ENCODE measurements at regions not wholly inside any gene's neighbourhood (a gene's known extent, or its start where the extent isn't known, plus 50 kb on each side); places are given as distances from the start of the nearest gene placed in this dataset.

DNA sequence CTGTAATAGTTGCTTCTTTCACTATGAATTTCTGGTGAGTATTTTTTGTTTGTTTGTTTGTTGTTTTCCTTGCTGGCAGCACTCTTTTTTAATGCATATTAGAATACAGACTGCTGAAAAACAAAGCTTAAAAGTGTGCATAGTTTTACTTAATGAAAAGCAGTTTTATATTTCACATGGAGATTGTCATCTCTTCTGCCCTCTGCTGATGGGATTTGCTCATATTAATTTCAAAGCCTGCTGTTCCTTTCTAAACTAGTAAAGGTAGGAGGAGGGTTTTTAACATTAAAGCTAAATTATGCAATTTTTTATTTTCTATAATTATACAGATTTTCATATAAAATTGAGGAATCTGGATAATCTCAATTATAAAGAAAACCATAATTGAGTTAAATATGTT, 692.6 kb upstream of the SLITRK1 start:
- ATAC-seq (ENCODE audit: low read depth) (no peak), DNase-seq (no peak)
- ChIA-PET POLR2A (no interaction called here), CTCF (no interaction called here)
- Histone ChIP-seq H3K4me1 (ENCODE audit: control insufficient read depth in 2 of 2, insufficient read depth in 2 of 2, low read length in 2 of 2) (no peaks in the 10 kb centered on the region), H3K27me3 (replicated peaks in 1 of 4; ENCODE audit: control extremely low read depth in 1 of 4, control insufficient read depth in 3 of 4, insufficient read depth in 4 of 4, low read length in 3 of 4) (no peaks in the 10 kb centered on the region), H3K9me3 (ENCODE audit: control extremely low read depth in 1 of 3, control insufficient read depth in 2 of 3, insufficient read depth in 1 of 3, low read length in 2 of 3) (peaks cover 0 to 3% (median 0%) of the 10 kb centered on the region in 3 donors), H3K27ac (ENCODE audit: low read length in 2 of 2) (no peak overlapping the region), H3K4me2 (replicated peaks; ENCODE audit: low read depth, low read length, poor library complexity, severe bottlenecking) (no peak overlapping the region), H3K79me2 (ENCODE audit: control insufficient read depth, insufficient read depth, low read length) (no peaks in the 10 kb centered on the region), H3K4me3 (ENCODE audit: control extremely low read depth in 1 of 5, extremely low read depth in 1 of 5, insufficient read depth in 1 of 5, low read depth in 2 of 5, low read length in 4 of 5) (no peak overlapping the region), H2AFZ (ENCODE audit: insufficient read depth, low read depth, low read length, poor library complexity, severe bottlenecking) (no peak overlapping the region), H3K9ac (ENCODE audit: low read length) (no peak overlapping the region), H3K36me3 (replicated peaks in 1 of 2; ENCODE audit: control extremely low read depth in 1 of 2, control insufficient read depth in 1 of 2, extremely low read depth in 1 of 2, insufficient read depth in 2 of 2, low read length in 1 of 2) (no peaks in the 10 kb centered on the region), H4K20me1 (ENCODE audit: control insufficient read depth, insufficient read depth, low read length, poor library complexity, severe bottlenecking) (no peaks in the 10 kb centered on the region)
- H3K27me3 Mint-ChIP-seq = no peaks in the 10 kb centered on the region
- no peaks in the 10 kb centered on the region for H3K9me3 Mint-ChIP-seq (ENCODE audit: insufficient read depth)
- no peak overlapping the region for H3K4me3 Mint-ChIP-seq
- TF ChIP-seq EZH2 (IDR thresholded peaks at IDR 0.05; ENCODE audit: borderline replicate concordance, insufficient read depth, low read depth, low read length, poor library complexity, severe bottlenecking) = no peak
- TF ChIP-seq, protein P1, sequence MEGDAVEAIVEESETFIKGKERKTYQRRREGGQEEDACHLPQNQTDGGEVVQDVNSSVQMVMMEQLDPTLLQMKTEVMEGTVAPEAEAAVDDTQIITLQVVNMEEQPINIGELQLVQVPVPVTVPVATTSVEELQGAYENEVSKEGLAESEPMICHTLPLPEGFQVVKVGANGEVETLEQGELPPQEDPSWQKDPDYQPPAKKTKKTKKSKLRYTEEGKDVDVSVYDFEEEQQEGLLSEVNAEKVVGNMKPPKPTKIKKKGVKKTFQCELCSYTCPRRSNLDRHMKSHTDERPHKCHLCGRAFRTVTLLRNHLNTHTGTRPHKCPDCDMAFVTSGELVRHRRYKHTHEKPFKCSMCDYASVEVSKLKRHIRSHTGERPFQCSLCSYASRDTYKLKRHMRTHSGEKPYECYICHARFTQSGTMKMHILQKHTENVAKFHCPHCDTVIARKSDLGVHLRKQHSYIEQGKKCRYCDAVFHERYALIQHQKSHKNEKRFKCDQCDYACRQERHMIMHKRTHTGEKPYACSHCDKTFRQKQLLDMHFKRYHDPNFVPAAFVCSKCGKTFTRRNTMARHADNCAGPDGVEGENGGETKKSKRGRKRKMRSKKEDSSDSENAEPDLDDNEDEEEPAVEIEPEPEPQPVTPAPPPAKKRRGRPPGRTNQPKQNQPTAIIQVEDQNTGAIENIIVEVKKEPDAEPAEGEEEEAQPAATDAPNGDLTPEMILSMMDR (IDR thresholded peaks at IDR 0.05) = no peak
- H3K27ac Mint-ChIP-seq = no peak overlapping the region
- intact Hi-C loops (cut with micrococcal nuclease) = no loop called here
- no peaks in the 10 kb centered on the region for H3K4me1 Mint-ChIP-seq

DNA sequence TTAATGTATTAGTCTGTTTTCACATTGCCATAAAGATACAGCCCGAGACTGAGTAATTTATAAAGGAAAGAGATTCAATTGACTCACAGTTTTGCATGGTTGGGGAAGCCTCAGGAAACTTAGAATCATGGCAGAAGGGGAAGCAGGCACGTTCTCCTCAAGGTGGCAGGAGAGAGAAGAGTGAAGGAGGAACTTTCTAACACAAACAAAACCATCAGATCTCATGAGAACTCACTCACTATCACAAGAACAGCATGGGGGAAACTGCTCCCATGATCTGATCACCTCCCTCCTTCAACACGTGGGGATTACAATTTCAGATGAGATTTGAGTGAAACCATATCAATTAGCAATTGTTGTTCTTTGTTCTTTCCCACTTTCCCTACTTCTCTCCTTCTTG, 689.0 kb upstream of the SLITRK1 start:
- Histone ChIP-seq H3K27ac (ENCODE audit: low read length in 2 of 2) (no peak overlapping the region), H3K4me1 (ENCODE audit: control insufficient read depth in 2 of 2, insufficient read depth in 2 of 2, low read length in 2 of 2) (no peaks in the 10 kb centered on the region), H4K20me1 (ENCODE audit: control insufficient read depth, insufficient read depth, low read length, poor library complexity, severe bottlenecking) (no peaks in the 10 kb centered on the region), H3K4me2 (replicated peaks; ENCODE audit: low read depth, low read length, poor library complexity, severe bottlenecking) (no peak overlapping the region), H3K79me2 (ENCODE audit: control insufficient read depth, insufficient read depth, low read length) (no peaks in the 10 kb centered on the region), H3K27me3 (replicated peaks in 1 of 4; ENCODE audit: control extremely low read depth in 1 of 4, control insufficient read depth in 3 of 4, insufficient read depth in 4 of 4, low read length in 3 of 4) (no peaks in the 10 kb centered on the region), H3K9me3 (ENCODE audit: control extremely low read depth in 1 of 3, control insufficient read depth in 2 of 3, insufficient read depth in 1 of 3, low read length in 2 of 3) (no peaks in the 10 kb centered on the region), H2AFZ (ENCODE audit: insufficient read depth, low read depth, low read length, poor library complexity, severe bottlenecking) (no peak overlapping the region), H3K9ac (ENCODE audit: low read length) (no peak overlapping the region), H3K36me3 (replicated peaks in 1 of 2; ENCODE audit: control extremely low read depth in 1 of 2, control insufficient read depth in 1 of 2, extremely low read depth in 1 of 2, insufficient read depth in 2 of 2, low read length in 1 of 2) (no peaks in the 10 kb centered on the region), H3K4me3 (ENCODE audit: control extremely low read depth in 1 of 5, extremely low read depth in 1 of 5, insufficient read depth in 1 of 5, low read depth in 2 of 5, low read length in 4 of 5) (no peak overlapping the region)
- H3K27ac Mint-ChIP-seq = no peak overlapping the region
- CTCF ChIA-PET = no interaction called here
- H3K4me1 Mint-ChIP-seq = no peaks in the 10 kb centered on the region
- intact Hi-C loops (cut with micrococcal nuclease) = no loop called here
- WGBS (ENCODE audit: insufficient coverage) = 100% methylated on average over 1 of the region's 3 CpGs
- no peak for TF ChIP-seq EZH2 (IDR thresholded peaks at IDR 0.05; ENCODE audit: borderline replicate concordance, insufficient read depth, low read depth, low read length, poor library complexity, severe bottlenecking)
- TF ChIP-seq, protein P1 (IDR thresholded peaks at IDR 0.05) = no peak
- no peak overlapping the region for H3K4me3 Mint-ChIP-seq
- no peaks in the 10 kb centered on the region for H3K27me3 Mint-ChIP-seq
- POLR2A ChIA-PET = no interaction called here
- ATAC-seq (ENCODE audit: low read depth) (no peak), DNase-seq (no peak)
- no peaks in the 10 kb centered on the region for H3K9me3 Mint-ChIP-seq (ENCODE audit: insufficient read depth)

All from B cell (primary cell).